ENCODE measurements at regions not wholly inside any gene's neighbourhood (a gene's known extent, or its start where the extent isn't known, plus 50 kb on each side); places are given as distances from the start of the nearest gene placed in this dataset.

DNA sequence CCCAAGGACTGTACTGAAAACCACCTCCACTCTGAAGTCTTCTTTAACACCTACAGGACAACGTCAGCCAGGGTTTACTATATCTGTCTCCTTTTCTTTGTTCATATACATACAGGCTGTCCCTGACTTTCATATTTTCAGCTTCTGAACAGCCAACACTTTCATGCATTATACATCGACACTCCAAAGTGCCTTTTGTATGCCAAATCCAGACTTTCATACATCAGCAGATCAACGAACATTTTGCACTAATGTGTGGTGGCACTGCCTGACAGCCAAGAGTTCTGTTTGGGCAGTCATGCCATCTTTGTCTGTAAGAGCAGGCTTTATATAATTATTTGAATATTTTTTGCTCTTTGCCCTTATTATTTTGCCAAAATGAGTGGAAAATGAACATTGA, 487.4 kb downstream of the CETN3 start:
- TF ChIP-seq, protein P1, sequence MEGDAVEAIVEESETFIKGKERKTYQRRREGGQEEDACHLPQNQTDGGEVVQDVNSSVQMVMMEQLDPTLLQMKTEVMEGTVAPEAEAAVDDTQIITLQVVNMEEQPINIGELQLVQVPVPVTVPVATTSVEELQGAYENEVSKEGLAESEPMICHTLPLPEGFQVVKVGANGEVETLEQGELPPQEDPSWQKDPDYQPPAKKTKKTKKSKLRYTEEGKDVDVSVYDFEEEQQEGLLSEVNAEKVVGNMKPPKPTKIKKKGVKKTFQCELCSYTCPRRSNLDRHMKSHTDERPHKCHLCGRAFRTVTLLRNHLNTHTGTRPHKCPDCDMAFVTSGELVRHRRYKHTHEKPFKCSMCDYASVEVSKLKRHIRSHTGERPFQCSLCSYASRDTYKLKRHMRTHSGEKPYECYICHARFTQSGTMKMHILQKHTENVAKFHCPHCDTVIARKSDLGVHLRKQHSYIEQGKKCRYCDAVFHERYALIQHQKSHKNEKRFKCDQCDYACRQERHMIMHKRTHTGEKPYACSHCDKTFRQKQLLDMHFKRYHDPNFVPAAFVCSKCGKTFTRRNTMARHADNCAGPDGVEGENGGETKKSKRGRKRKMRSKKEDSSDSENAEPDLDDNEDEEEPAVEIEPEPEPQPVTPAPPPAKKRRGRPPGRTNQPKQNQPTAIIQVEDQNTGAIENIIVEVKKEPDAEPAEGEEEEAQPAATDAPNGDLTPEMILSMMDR (IDR thresholded peaks at IDR 0.05; ENCODE audit: insufficient read depth, low read length, poor library complexity, severe bottlenecking): no peak

DNA sequence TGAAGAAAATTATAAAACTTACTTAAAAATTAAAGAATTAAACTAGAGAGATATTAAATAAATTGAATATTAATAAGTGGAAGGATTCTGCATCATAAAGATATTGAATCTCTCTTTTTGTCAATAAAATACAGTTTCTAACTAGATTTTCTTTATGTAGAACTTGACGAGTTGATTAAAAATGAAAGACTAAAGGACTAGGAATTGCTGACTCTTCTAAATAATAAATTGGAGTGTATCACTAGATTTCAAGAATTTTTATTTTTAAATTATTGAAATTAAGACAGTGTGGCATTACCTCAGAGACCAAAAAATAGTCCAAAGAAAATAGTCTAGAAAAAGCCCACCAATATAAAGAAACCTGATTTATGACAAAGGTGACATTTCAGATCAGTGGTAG, 492.4 kb downstream of the CETN3 start:
- H3K27me3 ChIP-seq (replicated peaks; ENCODE audit: control insufficient read depth, insufficient read depth, low read length): no peaks in the 10 kb centered on the region
- no peaks in the 10 kb centered on the region for H3K36me3 ChIP-seq (ENCODE audit: control insufficient read depth, insufficient read depth, low read length)
- TF ChIP-seq, protein P1 (IDR thresholded peaks at IDR 0.05; ENCODE audit: insufficient read depth, low read length, poor library complexity, severe bottlenecking): no peak
- H3K4me3 ChIP-seq (replicated peaks; ENCODE audit: low read depth, low read length): no peak overlapping the region
- DNase-seq (ENCODE audit: extremely low read depth, insufficient read length): no peak

More for the DNA sequence above, 487.4 kb downstream of the CETN3 start:
- DNase-seq (ENCODE audit: extremely low read depth, insufficient read length): no peak
- Histone ChIP-seq H3K27me3 (replicated peaks; ENCODE audit: control insufficient read depth, insufficient read depth, low read length) (no peaks in the 10 kb centered on the region), H3K4me3 (replicated peaks; ENCODE audit: low read depth, low read length) (no peak overlapping the region), H3K36me3 (ENCODE audit: control insufficient read depth, insufficient read depth, low read length) (no peaks in the 10 kb centered on the region)

DNA sequence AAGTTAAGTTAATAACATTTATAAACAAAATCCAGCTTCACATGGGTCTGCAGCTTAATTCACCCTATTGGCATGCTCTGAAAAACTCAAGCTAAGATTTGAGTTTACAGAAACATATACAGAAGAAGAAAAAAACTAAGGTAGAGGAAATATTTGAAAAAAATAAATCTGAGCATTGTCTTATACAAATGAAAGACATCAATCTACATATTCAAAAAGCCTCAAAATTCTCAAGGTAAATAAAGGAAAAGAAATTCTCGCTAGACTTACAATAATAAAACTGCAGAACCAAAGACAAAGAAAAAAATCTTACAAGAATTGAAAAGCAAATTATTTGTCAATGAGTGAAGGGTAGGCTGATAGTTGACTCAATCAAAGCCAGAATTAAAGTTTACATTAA, 493.4 kb downstream of the CETN3 start:
- Histone ChIP-seq H3K27me3 (replicated peaks; ENCODE audit: control insufficient read depth, insufficient read depth, low read length) (no peaks in the 10 kb centered on the region), H3K36me3 (ENCODE audit: control insufficient read depth, insufficient read depth, low read length) (no peaks in the 10 kb centered on the region), H3K4me3 (replicated peaks; ENCODE audit: low read depth, low read length) (no peak overlapping the region)
- DNase-seq (ENCODE audit: extremely low read depth, insufficient read length): no peak
- TF ChIP-seq, protein P1 (IDR thresholded peaks at IDR 0.05; ENCODE audit: insufficient read depth, low read length, poor library complexity, severe bottlenecking): no peak

DNA sequence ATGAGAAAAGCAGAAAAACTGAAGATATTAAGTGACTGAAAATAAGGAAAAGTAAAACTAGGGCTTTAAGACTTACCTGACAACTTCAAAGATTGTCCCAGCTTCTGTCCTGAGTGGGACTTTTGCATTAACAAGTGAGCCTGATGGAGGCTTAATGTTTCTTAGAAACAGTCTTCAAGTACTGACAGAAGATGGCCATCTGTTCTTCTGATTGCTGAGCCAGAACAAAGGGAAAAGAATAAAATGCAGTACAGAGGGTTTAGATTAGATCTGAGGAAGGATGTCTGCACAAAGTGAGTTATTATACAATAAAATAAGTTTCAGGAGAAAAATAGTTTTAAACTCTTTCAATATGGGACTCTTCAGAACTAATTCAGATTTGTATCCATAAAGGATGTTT, 500.7 kb downstream of the CETN3 start:
- TF ChIP-seq, protein P1 (IDR thresholded peaks at IDR 0.05; ENCODE audit: insufficient read depth, low read length, poor library complexity, severe bottlenecking): no peak
- Histone ChIP-seq H3K36me3 (ENCODE audit: control insufficient read depth, insufficient read depth, low read length) (no peaks in the 10 kb centered on the region), H3K27me3 (replicated peaks; ENCODE audit: control insufficient read depth, insufficient read depth, low read length) (no peaks in the 10 kb centered on the region), H3K4me3 (replicated peaks; ENCODE audit: low read depth, low read length) (no peak overlapping the region)
- no peak for DNase-seq (ENCODE audit: extremely low read depth, insufficient read length)

DNA sequence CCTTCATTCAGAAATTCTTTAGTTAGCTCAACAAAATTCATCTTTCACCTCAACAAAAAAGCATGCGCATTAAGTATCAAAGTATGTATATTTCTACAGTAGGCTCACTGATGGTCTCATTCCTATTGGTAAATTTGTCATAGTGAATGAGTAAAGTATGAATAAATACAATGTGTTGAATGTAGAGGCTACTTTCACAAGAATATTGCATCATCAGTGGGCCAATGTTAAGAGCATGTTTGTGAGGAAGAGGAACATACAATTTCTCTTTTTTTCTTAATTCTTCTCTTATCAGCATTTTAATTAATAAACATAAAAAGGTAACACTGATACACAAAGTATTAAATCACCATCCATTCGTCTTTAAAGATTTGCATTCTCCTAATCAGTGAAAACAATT, 505.1 kb downstream of the CETN3 start:
- Histone ChIP-seq H3K36me3 (ENCODE audit: control insufficient read depth, insufficient read depth, low read length) (no peaks in the 10 kb centered on the region), H3K4me3 (replicated peaks; ENCODE audit: low read depth, low read length) (no peak overlapping the region), H3K27me3 (replicated peaks; ENCODE audit: control insufficient read depth, insufficient read depth, low read length) (no peaks in the 10 kb centered on the region)
- TF ChIP-seq, protein P1 (IDR thresholded peaks at IDR 0.05; ENCODE audit: insufficient read depth, low read length, poor library complexity, severe bottlenecking): no peak
- DNase-seq (ENCODE audit: extremely low read depth, insufficient read length): no peak

DNA sequence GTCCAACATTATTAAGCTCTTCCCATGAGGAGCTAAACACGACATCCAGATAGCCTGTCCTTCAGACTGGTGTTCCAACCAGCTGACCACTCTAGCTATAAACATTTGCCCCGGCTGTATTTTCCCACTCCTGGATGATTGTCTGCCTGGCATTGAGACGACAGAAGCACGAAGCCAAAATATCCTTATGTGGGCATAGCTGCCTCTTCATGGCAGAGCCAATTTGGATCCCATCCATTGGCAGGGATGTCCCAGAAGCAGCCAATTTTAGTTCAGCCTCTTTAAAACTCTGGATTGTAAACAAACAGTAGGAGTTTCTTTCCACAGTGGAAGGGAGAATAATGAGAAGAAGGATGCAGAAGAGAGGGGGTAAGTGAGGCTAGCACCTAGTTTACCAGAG, 507.6 kb downstream of the CETN3 start:
- DNase-seq (ENCODE audit: extremely low read depth, insufficient read length): no peak
- no peak overlapping the region for H3K4me3 ChIP-seq (replicated peaks; ENCODE audit: low read depth, low read length)
- H3K36me3 ChIP-seq (ENCODE audit: control insufficient read depth, insufficient read depth, low read length): no peaks in the 10 kb centered on the region
- no peaks in the 10 kb centered on the region for H3K27me3 ChIP-seq (replicated peaks; ENCODE audit: control insufficient read depth, insufficient read depth, low read length)
- TF ChIP-seq, protein P1 (IDR thresholded peaks at IDR 0.05; ENCODE audit: insufficient read depth, low read length, poor library complexity, severe bottlenecking): no peak
